ENCODE measurements at regions not wholly inside any gene's neighbourhood (a gene's known extent, or its start where the extent isn't known, plus 50 kb on each side); places are given as distances from the start of the nearest gene placed in this dataset.

- Histone ChIP-seq H3K27me3 (no peaks in the 10 kb centered on the region), H3K4me3 (no peak overlapping the region), H3K9me3 (no peaks in the 10 kb centered on the region), H3K27ac (replicated peaks in 1 of 4) (no peak overlapping the region), H3K36me3 (no peaks in the 10 kb centered on the region), H3K4me1 (peaks cover 0 to 6% (median 0%) of the 10 kb centered on the region in 4 donors)
- WGBS, result 73% methylated on average over 2 of the region's 2 CpGs
- DNase-seq (ENCODE audit: extremely low spot score), result no peak
- intact Hi-C loops (cut with DNase I), result no loop called here
- TF ChIP-seq CTCF (IDR thresholded peaks at IDR 0.05) (no peak), POLR2A (IDR thresholded peaks at IDR 0.05; ENCODE audit: low read depth) (no peak), EP300 (IDR thresholded peaks at IDR 0.05) (no peak), POLR2AphosphoS5 (IDR thresholded peaks at IDR 0.05) (no peak)
These were observed 394.4 kb downstream of the NYAP2 start for GRCh38 chr2:225793736-225794550.

GRCh38 chr2:225788571-225789094, 389.1 kb downstream of the NYAP2 start:
- DNase-seq (ENCODE audit: extremely low spot score), result no peak
- Histone ChIP-seq H3K36me3 (no peaks in the 10 kb centered on the region), H3K27ac (replicated peaks in 1 of 4) (no peak overlapping the region), H3K4me3 (no peak overlapping the region), H3K9me3 (no peaks in the 10 kb centered on the region), H3K27me3 (no peaks in the 10 kb centered on the region), H3K4me1 (peaks cover 0 to under 1% (median 0%) of the 10 kb centered on the region in 4 donors)
- TF ChIP-seq EP300 (IDR thresholded peaks at IDR 0.05), result no peak
- TF ChIP-seq POLR2AphosphoS5 (IDR thresholded peaks at IDR 0.05), result no peak
- TF ChIP-seq CTCF (IDR thresholded peaks at IDR 0.05), result no peak
- no peak for TF ChIP-seq POLR2A (IDR thresholded peaks at IDR 0.05; ENCODE audit: low read depth)
- intact Hi-C loops (cut with DNase I), result no loop called here
- whole genome bisulfite sequencing, result 59% methylated on average over 5 of the region's 5 CpGs

GRCh38 chr2:225787497-225787896, 388.0 kb downstream of the NYAP2 start:
- H3K9me3 ChIP-seq, result no peaks in the 10 kb centered on the region
- intact Hi-C loops (cut with DNase I), result no loop called here
- no peak overlapping the region for H3K27ac ChIP-seq (replicated peaks in 1 of 4)
- H3K36me3 ChIP-seq, result no peaks in the 10 kb centered on the region
- no peaks in the 10 kb centered on the region for H3K4me1 ChIP-seq
- WGBS, result 87% methylated on average over 2 of the region's 2 CpGs
- no peak for TF ChIP-seq EP300 (IDR thresholded peaks at IDR 0.05)
- TF ChIP-seq CTCF (IDR thresholded peaks at IDR 0.05), result no peak
- no peak for TF ChIP-seq POLR2AphosphoS5 (IDR thresholded peaks at IDR 0.05)
- TF ChIP-seq POLR2A (IDR thresholded peaks at IDR 0.05; ENCODE audit: low read depth), result no peak
- H3K27me3 ChIP-seq, result no peaks in the 10 kb centered on the region
- DNase-seq (ENCODE audit: extremely low spot score), result no peak
- no peak overlapping the region for H3K4me3 ChIP-seq

GRCh38 chr2:225781991-225782390, 382.5 kb downstream of the NYAP2 start:
- 90% methylated on average over 2 of the region's 2 CpGs for WGBS
- H3K27me3 ChIP-seq, result no peaks in the 10 kb centered on the region
- intact Hi-C loops (cut with DNase I), result no loop called here
- no peak for DNase-seq (ENCODE audit: extremely low spot score)
- H3K4me3 ChIP-seq, result no peak overlapping the region
- no peak overlapping the region for H3K27ac ChIP-seq (replicated peaks in 1 of 4)
- no peaks in the 10 kb centered on the region for H3K4me1 ChIP-seq
- TF ChIP-seq POLR2A (IDR thresholded peaks at IDR 0.05; ENCODE audit: low read depth) (no peak), POLR2AphosphoS5 (IDR thresholded peaks at IDR 0.05) (no peak), CTCF (IDR thresholded peaks at IDR 0.05) (no peak), EP300 (IDR thresholded peaks at IDR 0.05) (no peak)
- H3K9me3 ChIP-seq, result no peaks in the 10 kb centered on the region
- no peaks in the 10 kb centered on the region for H3K36me3 ChIP-seq

All from esophagus muscularis mucosa (tissue), 4 donors.